H1 (cell line): ENCODE measurements at regions not wholly inside any gene's neighbourhood (a gene's known extent, or its start where the extent isn't known, plus 50 kb on each side); places are given as distances from the start of the nearest gene placed in this dataset.

Experiments
- CTCF ChIA-PET: fragments of 300-600 bp; sonication (Branson Sonifier 250); formaldehyde crosslinking; loops from one replicate; lab custom pipeline; 2021; ENCODE audit not compliant: partially characterized antibody; lab: Charles Lee
- POLR2A ChIA-PET: fragments of 300-600 bp; sonication (Branson Sonifier 250); formaldehyde crosslinking; loops from one replicate; lab custom pipeline; 2021; ENCODE audit warnings: inconsistent platforms; ENCODE audit not compliant: partially characterized antibody; lab: Charles Lee
- DNase-seq, 2 experiments: peaks; one replicate each; pipeline versions ENCODE4 v3.0.0 to v3.0.0-alpha.2; 2010 to 2022; ENCODE audit warnings: low spot score in 2 of 2, low read depth in 1 of 2, mixed read lengths in 1 of 2
- FAIRE-seq: peaks from 2 replicates; lab custom pipeline; 2011; peaks lifted over from hg19 to GRCh38; lab: Jason Lieb, UNC
- H2AFZ ChIP-seq: 2 replicates; pipeline ENCODE4 v1.8.1; 2012; ENCODE audit warnings: low read length, inconsistent platforms
- H2AK5ac ChIP-seq: 2 replicates; pipeline ENCODE4 v1.6.1; 2013; ENCODE audit warnings: low read depth, low read length
- H2BK120ac ChIP-seq: replicated peaks from 2 replicates; pipeline ENCODE3; 2013; ENCODE audit warnings: low read depth, low read length, inconsistent platforms
- H2BK12ac ChIP-seq: 2 replicates; pipeline ENCODE4 v1.6.1; 2013; ENCODE audit warnings: low read depth, low read length
- H2BK15ac ChIP-seq: 2 replicates; pipeline ENCODE4 v1.6.1; 2013; ENCODE audit warnings: low read length
- H2BK20ac ChIP-seq: 2 replicates; pipeline ENCODE4 v1.6.1; 2013; ENCODE audit warnings: low read length
- H2BK5ac ChIP-seq: 2 replicates; pipeline ENCODE4 v1.6.1; 2013; ENCODE audit warnings: low read depth, low read length
- H3K14ac ChIP-seq: 2 replicates; pipeline ENCODE4 v1.6.1; 2013; ENCODE audit warnings: inconsistent platforms; ENCODE audit not compliant: insufficient read length
- H3K18ac ChIP-seq: 2 replicates; pipeline ENCODE4 v1.6.1; 2013; ENCODE audit warnings: low read length; ENCODE audit errors: extremely low read depth
- H3K23ac ChIP-seq: 2 replicates; pipeline ENCODE4 v1.6.1; 2013; ENCODE audit warnings: inconsistent platforms; ENCODE audit not compliant: insufficient read length
- H3K23me2 ChIP-seq: 2 replicates; pipeline ENCODE4 v1.6.1; 2013; ENCODE audit warnings: low read depth, low read length
- H3K27ac ChIP-seq: 2 replicates; pipeline ENCODE4 v1.6.1; 2011; ENCODE audit warnings: low read depth, low read length, inconsistent platforms
- H3K27me3 ChIP-seq, 4 experiments: replicated peaks in 1 of 4; 1 replicate in 1 of 4; 2 replicates in 3 of 4; pipeline versions ENCODE4 v1.6.1 to v1.8.1; 2011 to 2013; ENCODE audit warnings: low read length in 3 of 4, mild to moderate bottlenecking in 3 of 4, inconsistent platforms in 2 of 4, mixed read lengths in 2 of 4, moderate library complexity in 1 of 4; ENCODE audit not compliant: control insufficient read depth in 3 of 4, insufficient read depth in 3 of 4; ENCODE audit errors: extremely low read depth in 1 of 4
- H3K36me3 ChIP-seq, 4 experiments: 2 replicates each; pipeline versions ENCODE4 v1.6.1 to v1.8.1; 2011 to 2013; ENCODE audit warnings: mild to moderate bottlenecking in 4 of 4, low read length in 3 of 4, moderate library complexity in 2 of 4, control low read depth in 1 of 4, inconsistent platforms in 1 of 4; ENCODE audit not compliant: insufficient read depth in 4 of 4, control insufficient read depth in 2 of 4
- H3K4ac ChIP-seq: replicated peaks from 2 replicates; pipeline ENCODE3; 2013; ENCODE audit warnings: low read length, low read depth, mixed read lengths, inconsistent platforms; ENCODE audit not compliant: insufficient read length
- H3K4me1 ChIP-seq, 4 experiments: replicated peaks in 1 of 4; 1 replicate in 1 of 4; 2 replicates in 3 of 4; pipeline versions ENCODE4 v1.6.1 to v1.8.1; 2011 to 2013; ENCODE audit warnings: low read length in 3 of 4, inconsistent platforms in 2 of 4, mixed read lengths in 1 of 4; ENCODE audit not compliant: insufficient read depth in 4 of 4, control insufficient read depth in 3 of 4
- H3K4me2 ChIP-seq, 2 experiments: 2 replicates each; pipeline versions ENCODE4 v1.6.1 to v1.8.1; 2011 to 2013; ENCODE audit warnings: low read depth in 2 of 2, low read length in 2 of 2, control low read depth in 1 of 2, inconsistent platforms in 1 of 2, mild to moderate bottlenecking in 1 of 2; ENCODE audit not compliant: insufficient read depth in 1 of 2
- H3K4me3 ChIP-seq, 4 experiments: fragments of 200-600, 300-600 bp in 1 of 4; sonication (generic), shearing (Covaris generic), sonication (Bioruptor Twin) in 1 of 4; 2 replicates each; pipeline versions ENCODE4 v1.5.1 to v1.8.1; 2011 to 2016; ENCODE audit warnings: low read length in 4 of 4, low read depth in 3 of 4, control low read depth in 2 of 4, inconsistent platforms in 2 of 4, mild to moderate bottlenecking in 2 of 4, mixed read lengths in 1 of 4, moderate library complexity in 1 of 4; ENCODE audit not compliant: insufficient read depth in 2 of 4; ENCODE audit errors: extremely low read depth in 1 of 4
- H3K56ac ChIP-seq: replicated peaks from 2 replicates; pipeline ENCODE3; 2013; ENCODE audit warnings: low read depth, mild to moderate bottlenecking, mixed read lengths, low read length, inconsistent platforms; ENCODE audit not compliant: insufficient read length
- H3K79me1 ChIP-seq: 2 replicates; pipeline ENCODE4 v1.6.1; 2013; ENCODE audit warnings: low read depth, low read length, control low read depth
- H3K79me2 ChIP-seq, 2 experiments: 2 replicates each; pipeline versions ENCODE4 v1.6.1 to v1.8.1; 2012 to 2013; ENCODE audit warnings: low read length in 2 of 2, mild to moderate bottlenecking in 2 of 2, inconsistent platforms in 1 of 2; ENCODE audit not compliant: insufficient read depth in 2 of 2, control insufficient read depth in 1 of 2
- H3K9ac ChIP-seq, 4 experiments: replicated peaks in 1 of 4; 1 replicate in 1 of 4; 2 replicates in 3 of 4; pipeline versions ENCODE4 v1.6.1 to v1.8.1; 2011 to 2013; ENCODE audit warnings: low read depth in 3 of 4, low read length in 3 of 4, control low read depth in 2 of 4, mild to moderate bottlenecking in 2 of 4, moderate library complexity in 2 of 4, inconsistent platforms in 1 of 4; ENCODE audit errors: extremely low read depth in 1 of 4
- H3K9me3 ChIP-seq, 2 experiments: 2 replicates each; pipeline versions ENCODE4 v1.6.1 to v1.8.1; 2012 to 2013; ENCODE audit warnings: mild to moderate bottlenecking in 2 of 2, moderate library complexity in 2 of 2, control low read depth in 1 of 2, inconsistent platforms in 1 of 2, low read depth in 1 of 2, low read length in 1 of 2, mixed read lengths in 1 of 2; ENCODE audit not compliant: insufficient read depth in 2 of 2
- H4K20me1 ChIP-seq, 2 experiments: replicated peaks in 1 of 2; 2 replicates each; pipeline versions ENCODE3 to v1.8.1; 2011 to 2013; ENCODE audit warnings: inconsistent platforms in 2 of 2, low read length in 2 of 2, mild to moderate bottlenecking in 1 of 2; ENCODE audit not compliant: insufficient read depth in 2 of 2, control insufficient read depth in 1 of 2
- H4K5ac ChIP-seq: 2 replicates; pipeline ENCODE4 v1.6.1; 2013; ENCODE audit warnings: low read length, low read depth, mixed read lengths, inconsistent platforms; ENCODE audit not compliant: insufficient read length
- H4K8ac ChIP-seq: 2 replicates; pipeline ENCODE4 v1.8.0; 2013; ENCODE audit warnings: mild to moderate bottlenecking, moderate library complexity, low read length, inconsistent platforms; ENCODE audit not compliant: insufficient read depth; ENCODE audit errors: extremely low read depth
- H4K91ac ChIP-seq: replicated peaks from 2 replicates; pipeline ENCODE3; 2013; ENCODE audit warnings: low read length, mixed read lengths, inconsistent platforms; ENCODE audit not compliant: insufficient read length
- EGR1 ChIP-seq: IDR thresholded peaks from 2 replicates; pipeline ENCODE4 v1.6.1; 2011; ENCODE audit warnings: low read depth, low read length, borderline replicate concordance
- GABPA ChIP-seq: IDR thresholded peaks from 2 replicates; pipeline ENCODE4 v1.6.1; 2011; ENCODE audit warnings: mild to moderate bottlenecking, low read length, moderate library complexity, borderline replicate concordance; ENCODE audit not compliant: insufficient read depth
- JUND ChIP-seq: IDR thresholded peaks from 2 replicates; pipeline ENCODE4 v1.6.1; 2011; ENCODE audit warnings: mild to moderate bottlenecking, improper control_type of control experiment, low read length
- WGBS, 2 experiments: shearing (Covaris generic) in 1 of 2; methylation state at CpG; one replicate each; pipeline versions ENCODE4 v1.1.6 to v1.1.7; 2013 to 2015; ENCODE audit warnings: low lambda C conversion rate in 2 of 2, mixed read lengths in 2 of 2, inconsistent platforms in 1 of 2, low coverage in 1 of 2, missing lambda C conversion rate in 1 of 2; ENCODE audit not compliant: insufficient replicate concordance in 2 of 2, insufficient coverage in 1 of 2, insufficient read length in 1 of 2; ENCODE audit errors: extremely low coverage in 1 of 2, missing lambda C conversion rate in 1 of 2; 5-methylcytosine and 5-hydroxymethylcytosine counted together

DNA sequence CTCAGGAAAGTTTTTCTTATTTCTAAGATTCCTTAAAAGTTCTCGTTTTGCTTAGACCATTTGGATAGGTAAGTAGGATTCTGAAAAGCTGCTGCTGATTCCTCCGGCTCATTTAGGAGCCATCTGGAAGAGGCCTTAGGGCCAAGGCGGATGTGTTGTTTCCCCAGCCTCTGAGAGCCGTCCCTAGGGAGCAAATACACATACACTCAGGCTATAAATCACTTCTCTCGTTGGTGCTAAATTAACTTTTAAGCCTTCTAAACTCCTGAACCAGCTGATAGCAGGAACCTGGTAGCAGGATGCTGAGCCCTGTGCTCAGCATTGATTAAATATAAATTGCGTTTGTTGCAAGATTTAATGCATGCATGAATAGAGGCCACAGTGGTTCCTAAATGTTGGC lies 109.8 kb downstream of the ADCYAP1 start:
- no peak overlapping the region for H3K14ac ChIP-seq
- peak overlapping the region; percentile 75; the same call in 1 of the 2 replicates for H3K18ac ChIP-seq
- H3K9ac ChIP-seq, result no peak overlapping the region
- H3K36me3 ChIP-seq, result no peaks in the 10 kb centered on the region
- CTCF ChIA-PET, result interaction anchor here (0.7 kb wide), 1 partner anchor 8 kb away, joined by 3 read pairs; no protein-coding TSS in a partner anchor
- no peak overlapping the region for H3K23ac ChIP-seq
- H3K4ac ChIP-seq, result no peak overlapping the region
- peak overlapping the region; percentile 35; the same call in 1 of the 2 replicates for H2BK5ac ChIP-seq
- H3K9me3 ChIP-seq, result no peaks in the 10 kb centered on the region
- H2AFZ ChIP-seq, result no peak overlapping the region
- no peak overlapping the region for H2BK120ac ChIP-seq
- H4K91ac ChIP-seq, result peak overlapping the region; percentile 61
- no peak overlapping the region for H2BK15ac ChIP-seq
- DNase-seq, result no peak
- no peak overlapping the region for H3K27ac ChIP-seq
- peak overlapping the region; percentile 89; the same call in 1 of the 2 replicates for H2BK12ac ChIP-seq
- peak overlapping the region; percentile 89; the same call in 1 of the 2 replicates for H2BK20ac ChIP-seq
- POLR2A ChIA-PET, result interaction anchor here (1.0 kb wide), 1 partner anchor 38 kb away, joined by 3 read pairs; no protein-coding TSS in a partner anchor
- peaks cover 0 to 3% (median 0%) of the 10 kb centered on the region in 4 experiments; a peak in 2 of 7 replicates for H3K27me3 ChIP-seq
- no peak overlapping the region for H4K8ac ChIP-seq
- no peak for FAIRE-seq
- TF ChIP-seq EGR1 (no peak), GABPA (no peak), JUND (no peak)
- no peak overlapping the region for H3K4me3 ChIP-seq
- 81% methylated on average over 6 of the region's 6 CpGs; no CpG with 5 or more reads in 1 of the 2 experiments for WGBS, 2 experiments
- peak overlapping the region; percentile 94; the same call in 1 of the 2 replicates for H2AK5ac ChIP-seq
- peaks cover 2% of the 10 kb centered on the region for H3K79me1 ChIP-seq
- peaks cover 0 to 20% (median 11%) of the 10 kb centered on the region in 4 experiments; a peak in 5 of 7 replicates for H3K4me1 ChIP-seq
- peaks cover 0 to 5% of the 10 kb centered on the region in 2 experiments for H4K20me1 ChIP-seq
- no peak overlapping the region for H3K56ac ChIP-seq
- no peaks in the 10 kb centered on the region for H3K79me2 ChIP-seq
- H4K5ac ChIP-seq, result no peak overlapping the region
- no peaks in the 10 kb centered on the region for H3K23me2 ChIP-seq
- H3K4me2 ChIP-seq, result peak overlapping the region in 1 of 2 experiments; percentile 26; a peak in 1 of 4 replicates
